CD4-positive, alpha-beta memory T cell (primary cell): ENCODE measurements at regions not wholly inside any gene's neighbourhood (a gene's known extent, or its start where the extent isn't known, plus 50 kb on each side); places are given as distances from the start of the nearest gene placed in this dataset.

Source experiments
- CTCF ChIA-PET: fragments of 350-600 bp; sonication (Branson Sonifier 250); formaldehyde crosslinking; loops from one replicate; lab custom pipeline; 2021; ENCODE audit warnings: inconsistent platforms; ENCODE audit not compliant: partially characterized antibody; lab: Charles Lee
- POLR2A ChIA-PET: fragments of 350-600 bp; sonication (Branson Sonifier 250); formaldehyde crosslinking; loops from one replicate; lab custom pipeline; 2021; ENCODE audit not compliant: partially characterized antibody; lab: Charles Lee
- DNase-seq, 5 donors: peaks; one replicate each; pipeline versions ENCODE4 v3.0.0 to v3.0.0-alpha.2; 2020 to 2022; ENCODE audit warnings: mixed read lengths in 1 of 5
- H3K27ac ChIP-seq: one replicate; pipeline ENCODE4 v1.7.0; 2013; ENCODE audit warnings: low read depth, low read length
- H3K27me3 ChIP-seq: 2 replicates; pipeline ENCODE4 v1.7.0; 2013; ENCODE audit warnings: mild to moderate bottlenecking, low read length, moderate library complexity; ENCODE audit not compliant: insufficient read depth
- H3K36me3 ChIP-seq: 2 replicates; pipeline ENCODE4 v1.7.0; 2013; ENCODE audit warnings: mild to moderate bottlenecking, low read length, moderate library complexity; ENCODE audit not compliant: insufficient read depth
- H3K4me1 ChIP-seq: 2 replicates; pipeline ENCODE4 v1.7.0; 2013; ENCODE audit warnings: mild to moderate bottlenecking, low read length, moderate library complexity; ENCODE audit not compliant: insufficient read depth
- H3K4me3 ChIP-seq, 2 donors: one replicate each; pipeline ENCODE4 v1.7.0; 2013; ENCODE audit warnings: low read length in 2 of 2, mild to moderate bottlenecking in 1 of 2
- H3K9me3 ChIP-seq, 2 donors: one replicate each; pipeline ENCODE4 v1.7.0; 2013; ENCODE audit warnings: low read length in 2 of 2, control low read depth in 1 of 2; ENCODE audit not compliant: control insufficient read depth in 1 of 2
- H3K27ac Mint-ChIP-seq, 7 donors: one replicate each; pipeline ENCODE4 v1.8.0; 2020 to 2021; ENCODE audit warnings: mixed read lengths in 7 of 7, mild to moderate bottlenecking in 6 of 7, inconsistent platforms in 3 of 7, moderate library complexity in 3 of 7
- H3K27me3 Mint-ChIP-seq, 2 donors: one replicate each; pipeline ENCODE4 v1.8.0; 2020 to 2021; ENCODE audit warnings: mixed read lengths in 2 of 2
- H3K36me3 Mint-ChIP-seq, 2 donors: one replicate each; pipeline ENCODE4 v1.8.0; 2020 to 2021; ENCODE audit warnings: mixed read lengths in 2 of 2, inconsistent platforms in 1 of 2, mild to moderate bottlenecking in 1 of 2
- H3K4me1 Mint-ChIP-seq, 4 donors: one replicate each; pipeline ENCODE4 v1.8.0; 2020 to 2021; ENCODE audit warnings: mixed read lengths in 4 of 4, mild to moderate bottlenecking in 1 of 4
- H3K4me3 Mint-ChIP-seq, 8 donors: one replicate each; pipeline ENCODE4 v1.8.0; 2020 to 2021; ENCODE audit warnings: mixed read lengths in 8 of 8, mild to moderate bottlenecking in 7 of 8, moderate library complexity in 6 of 8, inconsistent platforms in 3 of 8
- H3K9me3 Mint-ChIP-seq, 8 donors: one replicate each; pipeline ENCODE4 v1.8.0; 2020 to 2021; ENCODE audit warnings: mixed read lengths in 8 of 8, mild to moderate bottlenecking in 5 of 8, inconsistent platforms in 3 of 8, moderate library complexity in 1 of 8
- intact Hi-C: fragments of 100-400 bp; cut with micrococcal nuclease; formaldehyde crosslinking; loops from one replicate; pipeline ENCODE4 v1.15.1; 2023

DNA sequence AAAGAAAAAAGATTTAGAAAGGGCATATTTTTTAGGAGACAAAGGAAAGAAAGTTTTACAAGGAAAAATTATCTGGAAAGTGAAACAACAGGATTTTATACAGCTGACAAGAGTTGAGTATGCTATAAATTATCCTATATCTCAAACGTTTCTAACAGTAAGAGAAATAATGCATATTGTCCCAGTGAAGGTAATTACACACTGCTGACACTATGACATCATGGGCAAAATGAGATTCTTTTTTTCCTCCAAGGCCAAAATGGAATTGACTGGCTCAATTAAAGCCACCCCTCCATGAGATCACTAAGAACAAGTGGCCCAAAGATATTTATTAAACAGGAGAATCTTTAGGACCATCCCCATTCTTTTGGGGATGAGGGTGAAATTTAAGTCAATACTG is 72.0 kb upstream of the CDIN1 start:
- Mint-ChIP-seq H3K9me3 (no peaks in the 10 kb centered on the region), H3K27me3 (peaks cover 6 to 12% of the 10 kb centered on the region in 2 donors), H3K36me3 (no peaks in the 10 kb centered on the region), H3K27ac (no peak overlapping the region), H3K4me3 (no peak overlapping the region), H3K4me1 (no peaks in the 10 kb centered on the region)
- Histone ChIP-seq H3K4me3 (no peak overlapping the region), H3K4me1 (no peaks in the 10 kb centered on the region), H3K27me3 (no peaks in the 10 kb centered on the region), H3K27ac (no peak overlapping the region), H3K36me3 (no peaks in the 10 kb centered on the region), H3K9me3 (no peaks in the 10 kb centered on the region)
- CTCF ChIA-PET = no interaction called here
- no peak for DNase-seq
- POLR2A ChIA-PET = no interaction called here
- intact Hi-C loops = no loop called here

DNA sequence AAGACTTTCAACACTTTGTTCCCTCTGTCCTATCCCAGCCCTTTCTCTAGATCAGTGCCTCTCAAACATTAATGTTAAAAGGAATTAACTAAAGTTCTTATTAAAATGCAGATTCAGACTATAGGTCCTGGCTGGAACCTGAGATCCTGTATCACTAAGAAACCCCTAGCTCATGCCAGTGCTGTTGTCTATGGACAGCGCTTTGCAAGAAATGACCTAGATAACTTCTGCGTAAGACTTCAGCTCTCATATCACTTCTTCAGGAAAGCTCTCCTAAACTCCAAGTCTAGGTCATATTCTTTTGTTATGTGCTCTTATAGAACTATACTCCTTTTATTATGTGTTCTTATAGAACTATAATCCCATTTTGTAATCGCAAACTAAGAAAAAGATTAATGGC is 67.8 kb upstream of the CDIN1 start:
- Histone ChIP-seq H3K27me3 (no peaks in the 10 kb centered on the region), H3K9me3 (no peaks in the 10 kb centered on the region), H3K4me1 (no peaks in the 10 kb centered on the region), H3K27ac (no peak overlapping the region), H3K4me3 (no peak overlapping the region), H3K36me3 (no peaks in the 10 kb centered on the region)
- POLR2A ChIA-PET = no interaction called here
- Mint-ChIP-seq H3K27me3 (peaks cover 2 to 12% of the 10 kb centered on the region in 2 donors), H3K4me1 (no peaks in the 10 kb centered on the region), H3K9me3 (no peaks in the 10 kb centered on the region), H3K27ac (no peak overlapping the region), H3K4me3 (no peak overlapping the region), H3K36me3 (no peaks in the 10 kb centered on the region)
- no peak for DNase-seq
- intact Hi-C loops = no loop called here
- CTCF ChIA-PET = no interaction called here

DNA sequence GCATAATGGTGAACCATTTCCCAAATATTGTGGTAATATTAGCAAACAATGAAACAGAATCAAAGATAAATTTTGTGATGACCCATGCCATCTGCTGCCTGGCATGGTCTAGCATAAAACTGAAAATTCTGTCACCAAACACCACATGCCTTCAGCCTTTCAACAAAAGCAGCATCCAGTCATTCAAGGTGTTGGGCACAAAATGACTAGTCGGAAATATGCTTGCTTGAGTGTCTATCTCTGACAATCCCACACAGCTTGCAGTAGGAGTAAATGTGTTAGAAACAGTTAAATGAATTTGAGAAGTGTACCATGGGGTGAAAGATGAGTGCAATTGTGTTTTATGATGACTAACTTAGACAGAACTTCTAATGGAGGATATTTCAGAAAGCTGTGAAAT is 61.7 kb upstream of the CDIN1 start:
- CTCF ChIA-PET = no interaction called here

DNA sequence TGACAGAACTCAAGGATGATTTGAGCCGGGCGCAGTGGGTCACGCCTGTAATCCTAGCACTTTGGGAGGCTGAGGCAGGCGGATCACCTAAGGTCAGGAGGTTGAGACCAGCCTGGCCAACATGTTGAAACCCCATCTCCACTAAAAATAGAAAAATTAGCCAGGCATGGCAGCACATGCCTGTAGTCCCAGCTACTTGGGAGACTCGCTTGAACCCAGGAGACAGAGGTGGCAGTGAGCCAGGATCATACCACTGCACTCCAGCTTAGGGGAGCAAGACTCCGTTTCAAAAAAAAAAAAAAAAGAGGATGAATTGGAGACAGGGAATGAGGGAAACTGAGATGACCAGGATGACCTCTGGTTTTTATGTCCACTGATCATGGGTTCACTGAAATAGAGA is 60.4 kb upstream of the CDIN1 start:
- H3K27ac Mint-ChIP-seq = no peak overlapping the region
- POLR2A ChIA-PET = no interaction called here

More for the DNA sequence above, 61.7 kb upstream of the CDIN1 start:
- no peak overlapping the region for H3K4me3 ChIP-seq
- no peaks in the 10 kb centered on the region for H3K27me3 ChIP-seq
- H3K9me3 ChIP-seq = no peaks in the 10 kb centered on the region
- H3K9me3 Mint-ChIP-seq = peaks cover 0 to 2% (median 0%) of the 10 kb centered on the region in 8 donors
- no peaks in the 10 kb centered on the region for H3K4me1 Mint-ChIP-seq
- no peak for DNase-seq
- POLR2A ChIA-PET = no interaction called here
- intact Hi-C loops = no loop called here
- H3K27me3 Mint-ChIP-seq = peaks cover 1 to 2% of the 10 kb centered on the region in 2 donors
- no peaks in the 10 kb centered on the region for H3K36me3 Mint-ChIP-seq
- H3K27ac Mint-ChIP-seq = no peak overlapping the region
- no peaks in the 10 kb centered on the region for H3K36me3 ChIP-seq
- H3K4me1 ChIP-seq = no peaks in the 10 kb centered on the region
- H3K27ac ChIP-seq = no peak overlapping the region
- H3K4me3 Mint-ChIP-seq = no peak overlapping the region

DNA sequence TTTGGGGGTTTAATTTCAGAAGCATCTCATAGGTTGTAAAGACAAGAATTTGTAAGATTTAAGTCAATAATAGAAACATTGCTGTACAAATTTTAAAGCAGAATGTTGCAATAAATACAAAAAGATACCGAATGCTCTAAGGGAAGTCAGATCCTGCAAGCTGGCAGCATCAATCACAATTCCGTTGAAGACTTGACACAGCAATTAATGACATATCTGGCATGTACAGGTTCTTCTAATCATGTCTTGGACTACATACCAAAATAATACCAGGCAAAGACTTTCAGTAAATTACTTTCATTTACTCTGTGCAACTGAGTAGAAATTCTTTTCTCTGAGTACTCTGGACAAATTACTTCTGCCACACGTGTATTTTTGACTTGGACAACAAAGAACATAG is 54.0 kb upstream of the CDIN1 start:
- no peaks in the 10 kb centered on the region for H3K4me1 ChIP-seq
- no peaks in the 10 kb centered on the region for H3K4me1 Mint-ChIP-seq
- ChIA-PET CTCF (no interaction called here), POLR2A (no interaction called here)
- peaks cover 0 to 2% (median 0%) of the 10 kb centered on the region in 8 donors for H3K9me3 Mint-ChIP-seq
- H3K27ac Mint-ChIP-seq = peak overlapping the region in 1 of 7 donors; percentile 16
- peaks cover 0 to 6% of the 10 kb centered on the region in 2 donors for H3K27me3 Mint-ChIP-seq
- H3K36me3 Mint-ChIP-seq = no peaks in the 10 kb centered on the region
- H3K9me3 ChIP-seq = no peaks in the 10 kb centered on the region
- DNase-seq = no peak
- H3K36me3 ChIP-seq = no peaks in the 10 kb centered on the region
- no peak overlapping the region for H3K4me3 Mint-ChIP-seq
- H3K27ac ChIP-seq = no peak overlapping the region
- no peaks in the 10 kb centered on the region for H3K27me3 ChIP-seq
- intact Hi-C loops = no loop called here
- H3K4me3 ChIP-seq = no peak overlapping the region

More for the DNA sequence above, 60.4 kb upstream of the CDIN1 start:
- Histone ChIP-seq H3K27me3 (no peaks in the 10 kb centered on the region), H3K4me1 (no peaks in the 10 kb centered on the region), H3K4me3 (no peak overlapping the region), H3K36me3 (no peaks in the 10 kb centered on the region), H3K27ac (no peak overlapping the region), H3K9me3 (no peaks in the 10 kb centered on the region)
- Mint-ChIP-seq H3K36me3 (no peaks in the 10 kb centered on the region), H3K27me3 (peaks cover 0 to 1% of the 10 kb centered on the region in 2 donors), H3K9me3 (peaks cover 0 to 3% (median 0%) of the 10 kb centered on the region in 8 donors), H3K4me3 (no peak overlapping the region), H3K4me1 (no peaks in the 10 kb centered on the region)
- CTCF ChIA-PET = no interaction called here
- DNase-seq = no peak
- intact Hi-C loops = no loop called here

DNA sequence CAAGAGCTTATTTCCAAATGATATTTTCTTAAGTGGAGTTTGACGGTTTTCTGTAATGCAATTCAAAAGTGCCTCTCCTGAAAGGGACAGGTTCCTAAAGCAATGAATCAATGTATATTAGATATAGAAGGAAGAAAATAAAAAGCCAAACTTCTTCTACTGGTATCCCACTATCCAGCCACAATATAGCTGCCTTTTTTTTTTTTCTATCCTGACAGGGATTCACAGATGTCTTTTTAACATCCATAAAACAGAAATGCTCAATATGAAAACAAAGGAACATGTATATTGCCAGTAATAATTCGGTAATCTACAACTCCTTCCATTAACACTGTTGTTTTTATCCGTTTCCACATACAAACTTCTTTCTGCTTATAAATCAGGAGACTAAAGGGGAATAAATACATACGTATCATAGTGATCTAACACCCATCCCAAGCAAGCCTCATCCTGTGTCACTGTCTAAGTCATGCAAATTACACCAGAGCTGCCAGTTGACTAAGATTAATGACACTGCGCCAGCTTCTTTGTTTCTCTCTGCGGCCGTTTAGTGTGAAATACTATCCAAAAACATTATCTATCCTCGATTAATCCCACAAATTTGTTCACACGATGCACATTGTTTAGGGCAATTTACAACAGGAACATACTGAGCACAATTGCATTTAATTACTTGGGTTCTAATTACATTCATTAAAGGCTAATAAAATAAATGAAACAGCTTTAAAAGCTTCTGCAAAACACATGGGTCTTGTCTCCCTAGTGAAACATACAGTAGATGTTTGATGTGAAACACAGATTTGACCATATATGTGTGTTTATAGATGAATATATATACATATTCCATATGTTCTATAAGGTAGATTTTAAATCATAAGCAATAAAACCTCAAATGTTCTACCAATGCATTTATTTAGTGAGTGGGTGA is 51.9 kb upstream of the CDIN1 start:
- no peaks in the 10 kb centered on the region for H3K4me1 ChIP-seq
- Mint-ChIP-seq H3K27ac (no peak overlapping the region), H3K4me1 (no peaks in the 10 kb centered on the region), H3K27me3 (peaks cover 2 to 6% of the 10 kb centered on the region in 2 donors), H3K9me3 (peaks cover 0 to 2% (median 0%) of the 10 kb centered on the region in 8 donors), H3K4me3 (no peak overlapping the region), H3K36me3 (no peaks in the 10 kb centered on the region)
- H3K27ac ChIP-seq = no peak overlapping the region
- ChIA-PET CTCF (no interaction called here), POLR2A (no interaction called here)
- intact Hi-C loops = no loop called here
- no peak overlapping the region for H3K4me3 ChIP-seq
- no peaks in the 10 kb centered on the region for H3K9me3 ChIP-seq
- no peaks in the 10 kb centered on the region for H3K36me3 ChIP-seq
- H3K27me3 ChIP-seq = no peaks in the 10 kb centered on the region
- no peak for DNase-seq

DNA sequence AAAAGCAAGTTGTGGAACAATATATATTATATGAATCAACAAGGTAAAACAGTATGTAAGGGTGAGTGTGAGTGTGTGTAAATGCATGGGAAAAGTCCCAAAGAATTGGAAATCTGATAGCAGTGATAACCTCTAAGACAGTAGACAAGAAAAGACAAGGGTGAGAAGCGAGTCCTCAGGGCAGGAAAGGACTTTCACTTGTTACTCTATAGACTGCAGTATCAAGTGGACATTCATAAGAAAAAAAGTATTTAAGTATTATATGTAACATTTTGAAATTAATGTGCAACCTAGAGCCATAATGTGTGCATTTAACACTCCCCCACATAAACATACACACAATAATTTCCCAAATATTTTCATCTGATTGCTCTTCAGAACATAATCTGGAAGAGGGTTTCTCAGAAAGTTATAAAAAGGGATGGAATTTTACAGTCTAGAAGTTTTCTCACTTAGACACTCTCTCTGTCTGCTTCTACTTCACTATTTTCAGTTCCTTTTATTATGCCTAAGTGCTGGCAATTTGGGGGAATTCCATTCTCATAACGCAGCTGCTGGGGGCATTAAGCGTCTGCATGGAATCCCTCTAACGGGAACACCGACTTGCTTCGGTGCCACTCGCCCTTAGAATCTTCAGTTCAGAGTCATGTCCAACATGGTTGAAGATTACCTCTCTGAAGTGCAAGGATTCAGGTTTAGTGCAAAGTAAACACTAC is 50.0 kb upstream of the CDIN1 start:
- H3K27me3 ChIP-seq = no peaks in the 10 kb centered on the region
- no peaks in the 10 kb centered on the region for H3K36me3 Mint-ChIP-seq
- peaks cover 2 to 6% of the 10 kb centered on the region in 2 donors for H3K27me3 Mint-ChIP-seq
- H3K27ac ChIP-seq = no peak overlapping the region
- CTCF ChIA-PET = no interaction called here
- H3K4me3 Mint-ChIP-seq = no peak overlapping the region
- H3K9me3 ChIP-seq = no peaks in the 10 kb centered on the region
- H3K36me3 ChIP-seq = no peaks in the 10 kb centered on the region
- POLR2A ChIA-PET = no interaction called here
- no peaks in the 10 kb centered on the region for H3K4me1 Mint-ChIP-seq
- no peak overlapping the region for H3K4me3 ChIP-seq
- no peak for DNase-seq
- no peak overlapping the region for H3K27ac Mint-ChIP-seq
- no peaks in the 10 kb centered on the region for H3K4me1 ChIP-seq
- intact Hi-C loops = no loop called here
- peaks cover 0 to 2% (median 0%) of the 10 kb centered on the region in 8 donors for H3K9me3 Mint-ChIP-seq
